Stimulated activated CD4-positive, alpha-beta T cell treated with anti-CD3 and anti-CD28 coated beads, Interleukin-2, amount 100 ng/mL, for 24 hours (primary cell): ENCODE measurements at regions not wholly inside any gene's neighbourhood (a gene's known extent, or its start where the extent isn't known, plus 50 kb on each side); places are given as distances from the start of the nearest gene placed in this dataset.
"Not testable (repeated sequence)": the region's sequence is repeated elsewhere in the genome, so short reads cannot be mapped to it uniquely, and the experiment has no call there.

Experiments
- DNase-seq, 2 donors: peaks; one replicate each; pipeline ENCODE4 v3.0.0-alpha.2; 2020

DNA sequence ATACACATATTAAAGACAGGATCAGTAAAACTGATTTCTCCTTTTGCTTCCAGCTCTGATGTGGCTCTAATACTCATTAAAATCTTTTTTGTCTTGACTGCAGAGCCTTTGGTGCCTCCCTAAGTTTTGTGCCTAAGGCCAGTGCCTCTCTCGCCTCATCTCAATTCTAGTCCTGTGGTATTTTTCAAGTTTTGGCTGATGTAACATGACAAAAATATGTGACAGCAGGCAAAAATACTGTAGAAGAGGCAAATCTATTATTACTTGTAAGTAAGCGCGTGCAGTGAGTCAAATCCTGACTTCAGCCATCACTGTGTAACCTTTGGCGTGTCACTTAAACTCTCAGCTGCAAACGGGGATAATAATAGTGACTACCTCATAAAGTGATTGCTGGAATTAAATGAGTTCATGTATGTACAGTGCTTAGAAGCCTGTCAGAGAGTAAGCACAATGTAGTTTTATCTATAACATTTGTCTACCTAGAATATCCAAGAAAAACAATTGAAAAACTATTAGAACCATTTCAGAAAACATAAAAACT, 74.0 kb downstream of the MAB21L3 start:
- DNase-seq: no peak

DNA sequence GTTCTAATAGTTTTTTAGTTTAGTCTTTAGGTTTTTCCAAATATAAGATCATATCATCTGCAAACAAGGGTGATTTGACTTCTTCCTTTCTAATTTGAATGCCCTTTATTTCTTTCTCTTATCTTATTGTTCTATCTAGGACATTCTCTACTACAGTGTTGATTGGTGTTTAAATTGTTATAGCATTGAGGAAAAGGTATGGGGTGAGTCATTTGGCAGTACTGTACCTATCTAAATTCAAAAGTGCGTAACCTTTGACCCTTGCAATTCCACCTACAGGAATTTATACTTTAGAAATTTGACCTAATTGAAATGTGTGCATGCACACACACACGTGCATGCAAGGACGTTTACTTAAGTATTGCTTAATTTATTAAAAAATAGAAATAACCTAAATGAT, 78.3 kb downstream of the MAB21L3 start:
- DNase-seq: no peak

DNA sequence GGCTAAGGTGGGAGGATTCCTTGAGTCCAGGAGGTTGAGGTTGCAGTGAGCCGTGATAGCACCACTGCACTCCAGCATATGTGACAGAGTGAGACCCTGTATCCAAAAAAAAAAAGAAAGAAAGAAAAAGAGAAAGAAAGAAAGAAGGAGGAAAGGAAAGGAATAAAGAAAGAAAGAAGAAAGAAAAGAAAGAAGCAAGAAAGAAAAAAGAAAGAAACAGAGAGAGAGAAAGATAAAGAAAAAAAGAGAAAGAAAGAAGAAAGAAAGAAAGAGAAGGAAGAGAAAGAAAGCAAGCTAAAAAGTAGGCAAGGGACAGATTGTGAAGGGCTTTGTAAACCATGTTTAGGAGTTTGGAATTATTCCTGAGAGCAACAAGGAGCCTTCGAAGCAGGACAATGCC, 80.1 kb downstream of the MAB21L3 start:
- no peak for DNase-seq

DNA sequence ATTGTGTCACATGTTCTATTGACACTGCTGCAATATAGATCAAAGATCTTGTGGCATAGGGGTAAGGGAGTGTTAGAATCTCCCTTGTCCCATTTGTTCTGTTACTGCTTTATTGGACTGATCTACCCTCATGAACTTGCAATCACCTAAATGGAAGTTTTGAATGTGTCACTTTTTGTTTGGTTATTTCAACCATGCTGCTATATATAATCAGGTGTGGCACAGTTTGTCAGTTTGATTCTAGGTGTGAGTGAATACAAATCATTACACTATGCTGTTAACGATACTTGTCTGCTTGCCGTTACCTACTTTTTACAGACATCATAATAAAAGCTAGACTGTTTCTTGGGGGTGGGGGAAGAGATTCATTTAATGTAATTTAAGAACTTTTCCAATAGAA, 82.6 kb downstream of the MAB21L3 start:
- no peak for DNase-seq

DNA sequence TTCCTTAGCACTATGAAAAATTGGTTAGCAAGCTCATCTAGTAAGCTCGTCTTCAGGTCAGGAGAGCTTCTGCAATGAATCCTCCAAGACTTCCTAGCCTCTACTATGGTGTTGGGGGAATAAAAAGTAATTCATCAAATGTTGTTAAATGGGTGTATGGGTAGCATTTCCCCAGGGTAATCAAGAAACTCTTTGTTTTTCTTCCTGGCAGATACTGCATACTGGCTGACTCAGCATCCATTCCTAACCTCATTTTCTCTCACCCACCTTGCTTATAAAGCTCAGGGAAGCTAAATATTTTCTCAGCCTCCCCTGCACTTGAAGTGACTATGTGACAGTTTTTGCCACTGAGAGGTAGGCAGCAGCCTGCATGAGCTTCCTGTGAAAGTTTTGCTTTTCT, 83.4 kb downstream of the MAB21L3 start:
- DNase-seq: no peak

DNA sequence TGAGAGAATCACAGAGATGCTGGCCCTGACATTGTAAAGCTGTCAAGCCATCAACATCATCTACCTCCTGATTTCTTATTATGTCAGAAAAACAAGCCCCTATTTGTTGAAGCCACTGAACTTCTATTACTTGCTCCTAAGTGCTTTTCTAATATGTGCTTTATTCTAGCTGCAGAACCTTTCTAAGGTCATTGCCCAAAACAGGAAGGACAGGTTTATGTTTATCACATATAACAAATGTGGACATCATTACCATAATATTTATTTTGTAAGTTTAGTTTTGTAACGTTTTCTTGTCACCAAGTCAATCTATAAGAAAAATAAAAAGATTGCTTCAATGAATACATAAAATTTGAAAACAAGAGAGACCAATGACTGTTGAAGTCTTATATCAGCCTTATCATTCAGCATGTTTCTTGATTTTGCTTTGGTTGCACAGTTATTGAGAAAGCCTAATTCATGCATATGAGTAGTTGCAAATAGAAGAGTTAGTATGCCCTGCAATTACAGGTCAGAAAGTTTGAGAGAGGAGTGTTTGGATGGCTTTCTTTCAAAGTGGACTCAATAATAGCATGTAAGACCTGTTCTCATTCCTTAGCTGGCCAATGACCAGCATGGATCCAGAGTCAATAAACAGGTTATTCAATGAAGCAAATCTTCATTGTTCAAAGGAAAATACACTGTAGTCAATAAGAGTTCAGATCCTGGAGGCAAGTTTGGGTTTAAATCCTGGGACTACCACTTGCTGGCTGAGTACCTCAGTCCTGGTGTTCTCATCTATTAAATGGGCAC, 84.1 kb downstream of the MAB21L3 start:
- no peak for DNase-seq

DNA sequence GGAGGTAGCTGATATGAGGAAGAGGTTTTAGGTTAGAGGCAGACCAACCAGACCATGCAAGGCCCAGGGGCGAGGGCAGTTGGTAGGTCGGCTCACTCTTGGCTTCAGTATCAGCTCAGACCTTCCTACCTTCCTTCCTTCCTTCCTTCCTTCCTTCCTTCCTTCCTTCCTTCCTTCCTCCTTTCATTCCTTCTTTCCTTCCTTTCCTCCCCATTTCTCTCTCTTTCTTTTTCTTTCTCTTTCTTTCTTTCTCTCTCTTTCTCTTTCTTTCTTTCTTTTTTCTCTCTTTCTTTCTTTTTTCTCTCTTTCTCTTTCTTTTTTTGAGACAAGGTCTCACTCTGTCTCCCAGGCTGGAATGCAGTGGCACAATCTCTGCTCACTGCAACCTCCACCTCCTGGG, 89.1 kb downstream of the MAB21L3 start:
- not testable (repeated sequence) for DNase-seq

DNA sequence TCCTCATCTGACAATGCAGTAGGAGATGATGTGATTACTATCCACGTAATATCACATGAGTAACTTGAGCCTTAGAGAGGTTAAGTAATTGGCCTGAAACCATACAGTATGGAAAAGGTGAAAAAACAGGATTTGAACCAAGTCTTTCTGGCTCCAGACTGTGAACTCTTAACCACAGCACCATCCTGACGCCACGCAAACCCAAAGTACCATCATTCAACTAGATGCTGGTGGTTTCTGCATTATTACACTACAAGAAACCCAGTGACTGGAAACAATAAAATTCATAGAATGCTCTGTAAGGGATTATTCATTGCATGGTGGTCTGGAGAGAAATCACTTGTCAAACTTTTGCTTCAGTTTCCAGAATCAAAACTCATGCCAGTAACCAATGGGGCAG, 90.7 kb downstream of the MAB21L3 start:
- no peak for DNase-seq

DNA sequence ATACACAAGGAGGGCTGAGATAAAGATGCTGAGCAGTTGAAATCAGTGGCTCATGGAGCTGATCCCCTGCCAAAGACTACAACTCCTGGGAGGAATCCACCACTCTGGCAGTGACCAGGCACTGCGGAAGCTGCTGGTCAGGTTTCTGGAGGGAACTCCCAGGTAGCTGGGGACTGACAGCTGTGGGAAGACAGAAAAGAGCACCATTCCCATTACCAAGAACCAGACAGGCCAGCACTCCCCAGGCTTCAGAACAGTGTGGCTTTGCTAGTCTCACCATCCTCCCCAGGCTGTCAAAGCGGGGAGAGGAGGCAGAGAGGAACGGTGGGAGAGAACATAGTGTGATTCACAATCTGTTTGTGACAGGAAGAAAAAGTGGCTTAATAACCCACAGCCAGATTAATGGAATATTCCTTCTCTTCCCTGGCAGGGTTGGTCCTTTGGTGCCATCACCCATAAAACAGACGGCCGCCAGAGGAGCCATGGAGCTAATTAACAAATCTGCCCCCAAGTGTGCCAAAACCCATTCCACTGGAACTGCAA, 92.1 kb downstream of the MAB21L3 start:
- no peak for DNase-seq

DNA sequence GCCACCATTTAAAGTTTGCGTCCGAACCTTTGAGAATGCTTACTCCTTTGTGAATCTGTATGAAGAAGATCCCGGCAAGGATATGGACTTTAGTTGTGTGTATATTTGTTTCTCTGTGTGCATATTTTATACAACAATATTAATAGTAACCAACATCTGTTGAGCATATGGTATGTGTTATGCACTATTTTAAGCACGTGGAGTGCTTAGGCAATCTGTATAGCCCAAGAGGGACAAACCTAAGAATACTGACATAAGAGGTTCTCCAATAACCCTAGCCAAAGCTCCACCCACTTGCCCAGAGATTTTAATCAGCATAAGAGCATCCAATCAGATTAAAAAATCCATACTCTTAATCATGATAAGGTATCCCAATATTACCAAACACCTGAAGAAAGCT, 92.7 kb downstream of the MAB21L3 start:
- no peak for DNase-seq

DNA sequence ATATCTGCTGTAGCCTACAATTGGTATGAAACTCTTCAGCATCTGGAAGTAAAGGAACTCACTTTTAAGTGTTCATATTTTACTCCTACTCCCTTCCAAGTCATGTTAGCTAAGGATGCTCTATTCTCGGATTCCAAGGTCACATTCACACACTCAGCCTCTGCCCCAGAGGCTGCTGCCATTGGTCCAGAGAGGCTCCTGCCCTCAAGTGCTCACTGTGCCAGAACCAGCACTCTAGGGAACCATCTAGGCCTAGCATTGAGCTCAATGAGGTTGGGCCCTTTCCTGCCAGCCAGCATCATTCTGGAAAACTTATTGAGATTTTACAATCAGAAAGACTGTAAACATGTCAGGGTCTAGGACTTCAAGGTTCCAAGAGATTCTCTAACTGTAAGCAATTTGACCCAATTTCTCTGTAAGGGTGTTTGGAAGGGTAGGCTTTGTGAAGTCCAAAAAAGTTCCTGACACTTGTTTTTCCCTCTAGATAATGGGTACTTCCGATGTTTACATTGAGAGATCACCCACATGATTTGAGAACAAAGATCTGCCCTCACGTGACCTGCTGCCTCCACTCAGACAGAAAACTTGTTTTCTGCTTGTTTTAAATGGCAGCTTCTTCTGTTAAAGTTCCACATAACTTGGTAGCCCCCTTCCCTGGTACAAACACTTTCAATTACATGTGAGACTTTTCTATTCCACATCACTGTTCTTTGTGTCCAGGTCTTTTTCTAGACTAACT, 94.9 kb downstream of the MAB21L3 start:
- DNase-seq: no peak

DNA sequence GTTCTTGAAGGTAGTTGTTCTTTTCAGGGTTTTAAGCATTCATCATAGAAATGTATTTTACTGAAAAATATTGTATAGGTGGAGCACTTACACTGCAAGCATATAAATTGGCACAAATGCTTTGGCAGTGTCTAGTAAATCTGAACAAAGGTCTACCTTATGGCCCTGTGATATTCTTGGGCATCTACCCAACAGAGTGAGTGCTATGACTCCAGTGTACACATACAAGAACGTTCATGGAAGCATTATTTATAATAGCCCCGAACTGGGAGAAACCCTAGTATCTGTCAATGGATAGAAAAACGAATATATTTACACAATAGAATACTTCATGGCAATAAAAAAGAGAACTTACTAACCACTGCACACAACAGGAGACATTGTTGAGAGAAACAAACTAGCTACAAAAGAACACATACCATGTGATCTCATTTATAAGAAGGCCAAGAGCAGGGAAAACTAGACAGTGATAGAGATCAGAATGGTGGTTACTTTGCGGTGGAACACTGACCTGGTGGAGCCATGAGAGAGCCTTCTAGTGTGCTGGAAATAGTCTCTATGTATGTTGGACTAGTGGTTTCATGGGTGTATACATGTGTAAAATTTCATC, 96.0 kb downstream of the MAB21L3 start:
- no peak for DNase-seq

DNA sequence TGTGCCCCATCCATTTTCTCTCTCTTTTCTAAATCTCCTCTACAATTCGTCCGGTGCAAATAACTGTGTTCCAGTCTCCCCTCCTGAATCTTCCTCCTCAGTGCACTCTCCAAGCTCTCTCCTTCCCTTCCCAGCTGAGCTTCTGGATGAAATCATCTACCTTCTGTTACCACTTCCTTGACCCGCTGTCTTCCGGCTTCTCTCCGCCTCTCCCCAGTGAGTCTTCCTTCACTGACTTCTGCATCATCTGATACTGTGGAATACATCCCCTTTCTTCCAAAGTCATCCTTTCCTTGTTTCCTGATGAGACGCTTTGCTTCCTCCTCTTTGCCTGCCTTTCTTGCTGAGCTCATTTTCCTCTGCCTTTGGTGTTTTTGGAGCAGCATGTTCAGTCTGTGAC, 96.9 kb downstream of the MAB21L3 start:
- no peak for DNase-seq

DNA sequence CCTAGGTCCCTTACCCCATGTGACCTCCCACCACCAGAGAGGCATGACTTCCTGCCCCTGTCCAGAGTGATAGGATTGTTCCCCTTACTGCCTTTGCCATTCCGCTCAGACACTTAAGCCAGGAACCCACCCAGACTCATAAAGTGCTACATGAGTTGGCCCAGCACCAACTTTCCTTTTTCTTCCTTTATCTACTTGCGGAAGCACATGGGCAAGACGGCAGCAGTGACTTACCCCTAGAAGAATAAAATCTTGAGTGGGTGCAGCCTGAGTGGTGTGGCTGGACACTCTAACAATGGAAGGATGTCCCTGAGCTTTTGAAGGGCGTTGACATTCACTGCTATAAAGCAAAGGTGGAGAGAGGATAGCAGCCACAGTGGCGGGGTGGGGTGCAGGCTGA, 100.1 kb downstream of the MAB21L3 start:
- DNase-seq: no peak

DNA sequence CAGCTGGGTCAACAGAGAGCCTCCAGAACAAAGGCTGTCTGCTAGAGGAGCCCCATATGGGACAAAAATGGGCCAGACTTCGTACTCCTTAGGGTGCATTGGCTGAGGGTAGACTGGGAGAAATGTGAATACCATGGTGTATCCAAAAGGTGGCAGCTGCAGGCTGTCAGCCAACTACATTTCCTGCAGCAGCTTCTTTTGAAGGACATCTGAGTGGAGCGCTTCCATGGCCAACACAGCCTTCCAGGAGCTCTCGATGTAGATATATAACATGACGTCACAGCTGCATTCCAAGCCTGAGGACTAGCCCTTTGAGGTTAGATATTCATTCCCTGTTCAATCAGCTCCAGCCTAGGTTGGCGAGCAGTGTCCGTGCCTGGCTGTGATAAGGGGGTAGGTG, 107.7 kb downstream of the MAB21L3 start:
- no peak for DNase-seq

DNA sequence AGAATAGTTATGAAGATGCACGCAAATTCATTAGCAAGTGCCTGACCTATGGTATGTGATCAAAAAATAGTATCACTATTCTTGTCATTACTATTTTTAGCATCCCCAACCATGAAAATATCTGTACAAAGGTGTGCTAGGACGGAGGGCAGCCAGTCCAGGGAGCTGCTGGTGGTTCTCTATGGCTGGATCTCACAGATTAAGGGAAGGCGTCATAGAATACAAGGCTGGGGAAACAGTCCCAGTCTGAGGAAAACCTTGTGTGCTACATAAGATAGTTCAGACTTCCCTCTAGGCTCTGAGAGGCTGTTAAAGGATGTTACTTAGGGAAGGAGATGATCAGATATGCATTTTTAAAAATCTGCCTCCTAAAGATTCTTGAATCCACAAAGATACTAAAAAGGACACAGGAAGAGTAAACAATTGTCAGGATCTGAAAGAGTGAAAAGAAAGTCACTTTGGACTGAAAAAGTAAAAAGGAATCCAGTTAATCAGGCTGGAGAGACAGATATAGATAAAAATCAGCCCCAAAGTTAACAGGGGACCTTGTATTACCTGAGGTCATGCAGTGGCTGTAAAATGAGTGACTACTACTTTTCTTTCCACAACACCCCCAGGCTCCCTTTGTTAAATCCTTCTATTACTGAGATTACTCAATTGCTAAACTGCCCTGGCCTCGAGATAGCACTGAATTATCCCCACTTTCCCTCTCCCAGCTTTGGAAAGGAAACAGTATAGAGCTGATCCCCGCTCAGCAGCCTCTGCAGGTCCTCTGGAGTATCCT, 108.6 kb downstream of the MAB21L3 start:
- no peak for DNase-seq

DNA sequence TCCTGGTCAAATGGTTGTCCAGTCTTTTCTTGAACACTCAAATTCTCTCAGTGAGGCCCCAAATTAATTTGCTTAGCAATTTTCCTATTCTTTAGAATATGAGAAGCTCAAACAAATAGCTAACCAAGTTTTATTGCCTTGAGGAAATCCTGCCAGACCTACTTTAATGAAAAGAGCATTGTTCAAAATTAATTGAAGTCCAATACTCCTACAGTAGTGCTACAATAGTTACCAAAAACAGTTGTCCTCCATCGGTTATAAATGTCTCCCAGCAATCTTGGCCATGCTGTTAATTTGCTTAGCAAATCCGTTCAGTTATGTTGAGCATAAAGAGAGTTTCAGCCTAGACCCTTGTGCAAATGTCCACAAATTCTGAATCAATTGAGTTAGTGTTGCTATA, 112.9 kb downstream of the MAB21L3 start:
- DNase-seq: no peak

DNA sequence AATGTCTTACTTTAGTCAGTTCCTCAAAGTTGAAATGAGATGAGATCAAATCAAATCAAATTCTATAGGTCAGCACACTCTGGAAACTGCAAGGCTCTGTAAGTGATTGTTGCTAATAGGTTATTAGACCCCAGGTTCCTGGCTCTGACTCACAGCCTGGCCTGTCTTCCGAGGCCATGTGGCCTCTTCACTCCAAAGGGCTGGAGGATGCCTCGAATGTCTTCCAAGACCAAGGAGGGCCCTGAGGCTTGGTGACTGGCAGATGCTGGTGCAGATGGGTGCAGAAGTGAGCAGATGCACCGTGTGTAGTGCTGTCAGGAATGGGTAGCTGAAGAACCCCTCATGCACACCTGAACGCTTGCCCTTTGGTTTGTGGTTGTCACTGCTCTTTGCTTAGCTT, 113.4 kb downstream of the MAB21L3 start:
- DNase-seq: no peak

DNA sequence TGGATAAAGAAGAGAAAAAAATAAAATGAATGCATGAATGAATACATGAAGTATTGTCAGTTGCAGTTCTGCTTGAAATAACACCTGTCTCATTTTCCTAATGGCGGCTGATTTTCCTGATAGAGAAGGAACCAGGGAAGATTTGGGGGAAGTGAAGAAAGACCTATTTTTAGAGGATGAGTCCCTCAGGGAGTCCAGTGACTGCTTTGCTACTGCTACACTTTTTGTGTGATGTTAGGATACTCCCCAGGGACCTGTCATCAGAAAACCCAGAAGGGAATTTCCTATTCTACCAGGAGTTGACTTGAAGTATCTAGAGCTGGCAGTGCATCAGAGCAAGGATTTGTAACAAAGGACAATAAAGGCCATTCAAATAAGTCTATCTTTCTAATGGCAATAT, 114.8 kb downstream of the MAB21L3 start:
- no peak for DNase-seq

DNA sequence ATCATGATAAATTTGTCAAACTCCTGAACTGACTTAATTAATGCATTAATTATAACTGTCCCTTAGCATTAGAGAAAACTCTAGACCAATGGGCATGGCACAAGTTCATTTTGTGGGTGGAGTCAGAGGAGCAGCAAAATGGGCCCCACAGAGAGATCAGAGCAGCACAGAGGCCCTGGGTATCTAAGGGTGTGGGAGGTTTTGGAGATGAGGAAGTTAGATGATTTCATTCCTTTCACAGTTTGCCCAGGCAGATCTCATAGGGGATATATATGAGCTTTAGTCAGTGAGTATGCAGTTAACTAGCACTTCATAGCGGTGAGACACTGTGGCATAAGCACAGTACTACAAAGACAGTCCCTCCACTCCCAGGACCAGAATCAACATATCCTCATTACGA, 117.3 kb downstream of the MAB21L3 start:
- DNase-seq: no peak

DNA sequence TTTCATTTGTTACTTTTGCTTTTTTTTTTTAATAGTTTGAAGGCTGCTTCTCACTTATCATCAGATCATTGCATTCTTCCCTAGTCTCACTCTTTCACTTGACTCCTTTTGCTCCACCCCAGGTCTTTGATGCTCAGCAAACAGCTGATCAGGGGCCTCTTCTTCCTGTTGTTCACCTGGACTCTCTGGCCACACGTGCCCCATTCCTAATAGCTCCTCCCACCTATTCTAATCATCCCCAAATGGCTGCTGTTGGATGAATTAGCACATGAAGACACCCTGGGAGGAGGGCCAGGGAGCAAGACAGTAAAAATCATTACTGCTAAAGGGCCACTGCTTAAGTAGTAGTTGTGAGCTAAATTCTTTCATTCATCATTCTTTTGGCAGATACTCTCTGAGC, 119.5 kb downstream of the MAB21L3 start:
- DNase-seq: no peak

DNA sequence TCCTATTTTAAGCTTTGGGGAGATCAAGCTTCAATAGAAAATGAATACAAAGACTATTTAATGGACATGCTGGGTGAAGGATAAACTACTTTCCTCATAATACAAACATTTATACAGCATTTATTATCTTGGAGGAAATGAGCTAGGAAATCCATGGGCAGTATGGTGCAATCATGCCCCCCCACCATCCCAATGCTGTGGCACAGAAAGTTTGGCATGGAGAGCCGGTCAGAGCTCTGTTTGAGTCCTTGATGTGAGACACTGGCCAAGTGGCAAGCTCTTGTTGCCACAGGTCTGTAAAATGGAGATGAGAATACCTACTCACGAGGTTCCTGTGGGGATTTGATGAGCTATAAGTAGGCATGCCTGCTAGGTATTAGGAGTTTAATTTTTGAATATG, 120.6 kb downstream of the MAB21L3 start:
- no peak for DNase-seq

DNA sequence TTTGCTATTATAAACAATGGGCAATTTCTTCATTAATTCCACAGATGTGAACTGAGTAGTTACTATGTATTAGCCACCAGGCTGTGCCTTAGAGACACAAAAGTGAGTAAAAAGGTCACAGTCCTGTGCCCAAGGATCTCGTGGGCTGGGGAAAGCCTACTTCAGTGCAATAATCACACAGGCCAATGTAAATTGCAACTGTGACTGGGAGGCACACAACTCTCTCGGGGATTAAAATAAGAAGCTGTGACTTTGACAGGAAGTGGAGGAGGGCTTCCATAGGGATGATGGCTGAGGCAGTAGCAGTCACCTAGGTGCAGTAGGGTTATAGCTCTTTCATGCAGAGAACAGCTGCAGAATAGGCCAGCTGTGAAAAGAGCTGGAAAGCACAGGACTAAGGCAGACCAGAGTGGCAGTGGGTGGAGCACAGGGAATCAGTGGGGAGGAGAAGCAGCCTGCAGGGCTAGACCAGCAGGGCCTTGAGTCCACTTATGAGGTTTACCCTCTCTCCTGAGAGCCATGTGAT, 121.9 kb downstream of the MAB21L3 start:
- DNase-seq: no peak
